H9 (cell line): ENCODE measurements at regions not wholly inside any gene's neighbourhood (a gene's known extent, or its start where the extent isn't known, plus 50 kb on each side); places are given as distances from the start of the nearest gene placed in this dataset.

Source experiments
- DNase-seq: peaks from one replicate; pipeline ENCODE4 v3.0.0-alpha.2; 2017
- H2AFZ ChIP-seq: one replicate; pipeline ENCODE4 v1.6.1; 2013; ENCODE audit warnings: mild to moderate bottlenecking, low read length, control low read depth, moderate library complexity
- H2AK5ac ChIP-seq: 2 replicates; pipeline ENCODE4 v1.6.1; 2013; ENCODE audit warnings: low read length, control low read depth, mixed read lengths; ENCODE audit not compliant: insufficient read length
- H2BK120ac ChIP-seq: one replicate; pipeline ENCODE4 v1.6.1; 2013; ENCODE audit warnings: low read depth, mild to moderate bottlenecking, low read length, control low read depth, inconsistent platforms; ENCODE audit not compliant: poor library complexity, severe bottlenecking
- H2BK12ac ChIP-seq: 2 replicates; pipeline ENCODE4 v1.6.1; 2013; ENCODE audit warnings: low read length, control low read depth, mixed read lengths, low read depth; ENCODE audit not compliant: insufficient read length
- H2BK15ac ChIP-seq: 2 replicates; pipeline ENCODE4 v1.6.1; 2013; ENCODE audit warnings: low read depth, low read length, control low read depth
- H2BK20ac ChIP-seq: one replicate; pipeline ENCODE4 v1.6.1; 2013; ENCODE audit warnings: low read depth, mild to moderate bottlenecking, low read length, control low read depth, inconsistent platforms; ENCODE audit not compliant: poor library complexity, severe bottlenecking
- H2BK5ac ChIP-seq: 2 replicates; pipeline ENCODE4 v1.6.1; 2013; ENCODE audit warnings: low read length, control low read depth, mixed read lengths; ENCODE audit not compliant: insufficient read length
- H3K14ac ChIP-seq: 2 replicates; pipeline ENCODE4 v1.6.1; 2013; ENCODE audit warnings: low read length, control low read depth; ENCODE audit not compliant: insufficient read depth
- H3K18ac ChIP-seq: 2 replicates; pipeline ENCODE4 v1.6.1; 2013; ENCODE audit warnings: low read depth, mild to moderate bottlenecking, mixed read lengths, low read length, control low read depth; ENCODE audit not compliant: insufficient read length
- H3K23ac ChIP-seq: 2 replicates; pipeline ENCODE4 v1.6.1; 2013; ENCODE audit warnings: low read length, control low read depth, mixed read lengths, low read depth; ENCODE audit not compliant: insufficient read length
- H3K23me2 ChIP-seq: 2 replicates; pipeline ENCODE4 v1.6.1; 2013; ENCODE audit warnings: low read depth, mild to moderate bottlenecking, mixed read lengths, low read length, control low read depth; ENCODE audit not compliant: insufficient read length, poor library complexity, severe bottlenecking
- H3K27ac ChIP-seq: 2 replicates; pipeline ENCODE4 v1.5.1; 2013; ENCODE audit warnings: low read length, control low read depth, mixed read lengths, low read depth; ENCODE audit not compliant: insufficient read length
- H3K27me3 ChIP-seq: 2 replicates; pipeline ENCODE4 v1.6.1; 2013; ENCODE audit warnings: low read length, control low read depth, inconsistent platforms; ENCODE audit not compliant: insufficient read depth
- H3K4ac ChIP-seq: 2 replicates; pipeline ENCODE4 v1.6.1; 2013; ENCODE audit warnings: low read depth, mild to moderate bottlenecking, control low read depth, inconsistent platforms, low read length, moderate library complexity
- H3K4me1 ChIP-seq: 2 replicates; pipeline ENCODE4 v1.6.1; 2013; ENCODE audit warnings: low read length, control low read depth, inconsistent platforms; ENCODE audit not compliant: insufficient read depth
- H3K4me2 ChIP-seq: 2 replicates; pipeline ENCODE4 v1.6.1; 2013; ENCODE audit warnings: low read length, control low read depth, mixed read lengths; ENCODE audit not compliant: insufficient read length, insufficient read depth
- H3K56ac ChIP-seq: 2 replicates; pipeline ENCODE4 v1.6.1; 2013; ENCODE audit warnings: low read depth, mild to moderate bottlenecking, mixed read lengths, low read length, control low read depth; ENCODE audit not compliant: insufficient read length
- H3K79me1 ChIP-seq: 2 replicates; pipeline ENCODE4 v1.6.1; 2013; ENCODE audit warnings: low read depth, mild to moderate bottlenecking, moderate library complexity, low read length, control low read depth, inconsistent platforms; ENCODE audit not compliant: insufficient read depth, poor library complexity, severe bottlenecking
- H3K79me2 ChIP-seq: 2 replicates; pipeline ENCODE4 v1.6.1; 2013; ENCODE audit warnings: low read length, control low read depth, inconsistent platforms; ENCODE audit not compliant: insufficient read depth
- H3K9ac ChIP-seq: 2 replicates; pipeline ENCODE4 v1.6.1; 2013; ENCODE audit warnings: low read length, control low read depth, mixed read lengths; ENCODE audit not compliant: insufficient read length; ENCODE audit errors: extremely low read depth
- H3K9me3 ChIP-seq: one replicate; pipeline ENCODE4 v1.6.1; 2013; ENCODE audit warnings: low read depth, low read length, inconsistent platforms; ENCODE audit not compliant: control insufficient read depth
- H3T11ph ChIP-seq: one replicate; pipeline ENCODE4 v1.6.1; 2013; ENCODE audit warnings: mild to moderate bottlenecking, low read length, control low read depth, inconsistent platforms
- H4K20me1 ChIP-seq: one replicate; pipeline ENCODE4 v1.6.1; 2013; ENCODE audit not compliant: control insufficient read depth, insufficient read length, insufficient read depth
- H4K5ac ChIP-seq: 2 replicates; pipeline ENCODE4 v1.6.1; 2013; ENCODE audit warnings: low read depth, mild to moderate bottlenecking, mixed read lengths, low read length, control low read depth; ENCODE audit not compliant: insufficient read length
- H4K8ac ChIP-seq: replicated peaks from 2 replicates; pipeline ENCODE4 v1.6.1; 2013; ENCODE audit warnings: low read length, control low read depth, mixed read lengths, low read depth; ENCODE audit not compliant: insufficient read length
- H4K91ac ChIP-seq: 2 replicates; pipeline ENCODE4 v1.6.1; 2013; ENCODE audit warnings: low read depth, mild to moderate bottlenecking, moderate library complexity, mixed read lengths, low read length, control low read depth; ENCODE audit not compliant: insufficient read length
- H3K27ac Mint-ChIP-seq, 3 experiments: 2 replicates in 2 of 3; 3 replicates in 1 of 3; pipeline ENCODE4 v1.8.0; 2020 to 2021; ENCODE audit warnings: mixed read lengths in 3 of 3, mild to moderate bottlenecking in 1 of 3, moderate library complexity in 1 of 3
- H3K27me3 Mint-ChIP-seq: 2 replicates; pipeline ENCODE4 v1.8.0; 2021; ENCODE audit warnings: low read depth, mild to moderate bottlenecking, moderate library complexity, mixed read lengths
- H3K36me3 Mint-ChIP-seq, 3 experiments: 2 replicates in 2 of 3; 3 replicates in 1 of 3; pipeline ENCODE4 v1.8.0; 2020 to 2021; ENCODE audit warnings: low read depth in 3 of 3, mixed read lengths in 3 of 3; ENCODE audit not compliant: insufficient read depth in 1 of 3
- H3K4me1 Mint-ChIP-seq, 2 experiments: 2 replicates each; pipeline ENCODE4 v1.8.0; 2020; ENCODE audit warnings: mixed read lengths in 2 of 2
- H3K4me3 Mint-ChIP-seq, 2 experiments: 2 replicates in 1 of 2; 3 replicates in 1 of 2; pipeline ENCODE4 v1.8.0; 2020 to 2021; ENCODE audit warnings: mild to moderate bottlenecking in 2 of 2, mixed read lengths in 2 of 2, moderate library complexity in 1 of 2
- H3K9me3 Mint-ChIP-seq, 2 experiments: 2 replicates in 1 of 2; 3 replicates in 1 of 2; pipeline ENCODE4 v1.8.0; 2020; ENCODE audit warnings: mild to moderate bottlenecking in 2 of 2, mixed read lengths in 2 of 2, moderate library complexity in 1 of 2
- CTCF ChIP-seq: fragments of 200-600 bp; sonication (generic); conservative IDR thresholded peaks from 3 replicates; pipeline ENCODE4 v1.8.0; 2021; ENCODE audit warnings: antibody characterized with exemption, mild to moderate bottlenecking
- WGBS: extraction: QIAGEN DNeasy Blood & Tissue Kit; methylation state at CpG from one replicate; pipeline ENCODE4 v1.1.7; 2013; ENCODE audit warnings: missing lambda C conversion rate, low lambda C conversion rate, mixed read lengths; ENCODE audit not compliant: insufficient read length; ENCODE audit errors: extremely low coverage; 5-methylcytosine and 5-hydroxymethylcytosine counted together

GRCh38 chr2:22253171-22253570 is 1129.4 kb downstream of the TDRD15 start:
- no peak overlapping the region for H4K8ac ChIP-seq
- peak; percentile 29 for DNase-seq
- H4K91ac ChIP-seq: no peak overlapping the region
- no peak overlapping the region for H3T11ph ChIP-seq
- H3K23ac ChIP-seq: no peak overlapping the region
- H3K56ac ChIP-seq: no peak overlapping the region
- no peaks in the 10 kb centered on the region for H3K27me3 ChIP-seq
- H3K27ac Mint-ChIP-seq: no peak overlapping the region
- H3K4me2 ChIP-seq: no peak overlapping the region
- no peak overlapping the region for H2BK12ac ChIP-seq
- H2AFZ ChIP-seq: no peak overlapping the region
- H3K9ac ChIP-seq: no peak overlapping the region
- TF ChIP-seq CTCF: no peak
- H3K23me2 ChIP-seq: no peaks in the 10 kb centered on the region
- no peak overlapping the region for H4K5ac ChIP-seq
- no peaks in the 10 kb centered on the region for H3K27me3 Mint-ChIP-seq
- H3K79me1 ChIP-seq: no peaks in the 10 kb centered on the region
- H3K4ac ChIP-seq: no peak overlapping the region
- no CpG with 5 or more reads among the region's 2 CpGs for WGBS
- no peaks in the 10 kb centered on the region for H3K9me3 ChIP-seq
- H3K18ac ChIP-seq: no peak overlapping the region
- H3K4me3 Mint-ChIP-seq: no peak overlapping the region
- H2AK5ac ChIP-seq: no peak overlapping the region
- H3K4me1 ChIP-seq: peaks cover 4% of the 10 kb centered on the region; the same call in 1 of the 2 replicates
- no peak overlapping the region for H2BK15ac ChIP-seq
- H3K4me1 Mint-ChIP-seq: peaks cover 7 to 27% of the 10 kb centered on the region in 2 experiments
- no peak overlapping the region for H2BK120ac ChIP-seq
- H3K27ac ChIP-seq: no peak overlapping the region
- H3K36me3 Mint-ChIP-seq: no peaks in the 10 kb centered on the region
- no peaks in the 10 kb centered on the region for H4K20me1 ChIP-seq
- no peaks in the 10 kb centered on the region for H3K9me3 Mint-ChIP-seq
- H3K14ac ChIP-seq: no peak overlapping the region
- H2BK5ac ChIP-seq: no peak overlapping the region
- no peaks in the 10 kb centered on the region for H3K79me2 ChIP-seq
- no peak overlapping the region for H2BK20ac ChIP-seq
